ENCODE measurements at regions not wholly inside any gene's neighbourhood (a gene's known extent, or its start where the extent isn't known, plus 50 kb on each side); places are given as distances from the start of the nearest gene placed in this dataset.

DNA sequence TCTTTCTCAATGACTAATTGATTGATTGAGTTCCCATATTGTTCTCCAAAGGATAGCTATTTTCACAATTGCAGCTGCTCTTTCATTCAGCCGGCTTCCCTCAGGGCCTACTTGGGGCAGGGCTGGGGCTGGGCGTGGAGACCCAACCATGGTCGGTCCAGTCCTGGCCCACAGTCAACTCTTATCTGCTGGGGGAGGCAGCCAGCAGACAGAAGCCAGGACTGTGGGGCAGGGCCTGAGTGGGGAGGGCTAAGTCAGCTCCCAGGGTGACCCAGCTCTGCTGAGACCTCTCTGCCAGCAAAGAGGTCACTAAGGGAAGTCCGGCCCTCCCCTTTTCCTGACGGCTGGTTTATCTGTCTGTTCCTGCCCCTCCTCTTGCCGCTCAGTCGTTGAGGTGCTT, 735.2 kb downstream of the TBC1D22A start:
- TF ChIP-seq, protein P1, sequence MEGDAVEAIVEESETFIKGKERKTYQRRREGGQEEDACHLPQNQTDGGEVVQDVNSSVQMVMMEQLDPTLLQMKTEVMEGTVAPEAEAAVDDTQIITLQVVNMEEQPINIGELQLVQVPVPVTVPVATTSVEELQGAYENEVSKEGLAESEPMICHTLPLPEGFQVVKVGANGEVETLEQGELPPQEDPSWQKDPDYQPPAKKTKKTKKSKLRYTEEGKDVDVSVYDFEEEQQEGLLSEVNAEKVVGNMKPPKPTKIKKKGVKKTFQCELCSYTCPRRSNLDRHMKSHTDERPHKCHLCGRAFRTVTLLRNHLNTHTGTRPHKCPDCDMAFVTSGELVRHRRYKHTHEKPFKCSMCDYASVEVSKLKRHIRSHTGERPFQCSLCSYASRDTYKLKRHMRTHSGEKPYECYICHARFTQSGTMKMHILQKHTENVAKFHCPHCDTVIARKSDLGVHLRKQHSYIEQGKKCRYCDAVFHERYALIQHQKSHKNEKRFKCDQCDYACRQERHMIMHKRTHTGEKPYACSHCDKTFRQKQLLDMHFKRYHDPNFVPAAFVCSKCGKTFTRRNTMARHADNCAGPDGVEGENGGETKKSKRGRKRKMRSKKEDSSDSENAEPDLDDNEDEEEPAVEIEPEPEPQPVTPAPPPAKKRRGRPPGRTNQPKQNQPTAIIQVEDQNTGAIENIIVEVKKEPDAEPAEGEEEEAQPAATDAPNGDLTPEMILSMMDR (IDR thresholded peaks at IDR 0.05), result no peak
- TF ChIP-seq EZH2 (IDR thresholded peaks at IDR 0.05; ENCODE audit: borderline replicate concordance, insufficient read depth, low read depth, low read length, poor library complexity, severe bottlenecking), result no peak
